HEK293 (cell line): ENCODE measurements at regions not wholly inside any gene's neighbourhood (a gene's known extent, or its start where the extent isn't known, plus 50 kb on each side); places are given as distances from the start of the nearest gene placed in this dataset.

Experiments used
- CTCF ChIA-PET: fragments of 350-600 bp; formaldehyde crosslinking; extraction: SDS; loops from one replicate; lab custom pipeline; 2021; ENCODE audit warnings: antibody characterized with exemption; lab: Yijun Ruan, JAX
- POLR2A ChIA-PET: fragments of 300-600 bp; formaldehyde crosslinking; extraction: SDS; loops from one replicate; lab custom pipeline; 2020; ENCODE audit warnings: antibody characterized with exemption, inconsistent platforms; lab: Yijun Ruan, JAX
- H3K27ac ChIP-seq: fragments of 200-500 bp; sonication (Bioruptor generic); 2 replicates; pipeline ENCODE4 v1.5.1; 2014; ENCODE audit warnings: low read depth, low read length, control low read depth, inconsistent platforms; ENCODE audit errors: extremely low read depth
- H3K36me3 ChIP-seq, 2 experiments: fragments of 200-500 bp in 1 of 2; sonication (Bioruptor generic) in 1 of 2; 1 replicate in 1 of 2; 2 replicates in 1 of 2; pipeline ENCODE4 v1.5.1; 2014 to 2017; ENCODE audit warnings: inconsistent platforms in 2 of 2, low read length in 2 of 2; ENCODE audit not compliant: control insufficient read depth in 2 of 2, insufficient read depth in 1 of 2
- H3K4me1 ChIP-seq: fragments of 200-500 bp; sonication (Bioruptor generic); 2 replicates; pipeline ENCODE4 v1.5.1; 2014; ENCODE audit warnings: mild to moderate bottlenecking, low read length, inconsistent platforms; ENCODE audit not compliant: control insufficient read depth, insufficient read depth
- H3K4me3 ChIP-seq: 2 replicates; pipeline ENCODE4 v1.5.1; 2011; ENCODE audit warnings: low read depth, mild to moderate bottlenecking, control low read depth, low read length, moderate library complexity
- H3K9me3 ChIP-seq: fragments of 200-500 bp; sonication (Bioruptor generic); 2 replicates; pipeline ENCODE4 v1.5.1; 2014; ENCODE audit warnings: low read depth, low read length, inconsistent platforms; ENCODE audit not compliant: control insufficient read depth, insufficient read depth
- AEBP2 ChIP-seq: fragments of 450-650 bp; formaldehyde crosslinking; IDR thresholded peaks from 2 replicates; pipeline ENCODE4 v1.5.1; 2016; ENCODE audit warnings: missing biosample characterization, missing genetic modification characterization, borderline replicate concordance
- ATF2 ChIP-seq: fragments of 450-650 bp; formaldehyde crosslinking; IDR thresholded peaks from 2 replicates; pipeline ENCODE4 v1.5.1; 2016; ENCODE audit warnings: missing biosample characterization, missing genetic modification characterization, low read depth
- IKZF3 ChIP-seq: fragments of 450-650 bp; IDR thresholded peaks from 2 replicates; pipeline ENCODE4 v1.5.0; 2018; ENCODE audit warnings: missing biosample characterization, mild to moderate bottlenecking, missing genetic modification characterization, moderate library complexity
- KLF7 ChIP-seq: fragments of 450-650 bp; formaldehyde crosslinking; IDR thresholded peaks from 2 replicates; pipeline ENCODE4 v1.5.1; 2016; ENCODE audit warnings: missing biosample characterization, missing genetic modification characterization, borderline replicate concordance
- REPIN1 ChIP-seq: fragments of 450-650 bp; formaldehyde crosslinking; IDR thresholded peaks from 2 replicates; pipeline ENCODE4 v1.5.1; 2017; ENCODE audit warnings: missing biosample characterization, missing genetic modification characterization, low read depth
- SETDB1 ChIP-seq: IDR thresholded peaks from one replicate; pipeline ENCODE4 v1.6.1; 2017; ENCODE audit warnings: mild to moderate bottlenecking, low read length, moderate library complexity, mixed read lengths; ENCODE audit not compliant: insufficient read length
- SP2 ChIP-seq: fragments of 450-650 bp; formaldehyde crosslinking; IDR thresholded peaks from 2 replicates; pipeline ENCODE4 v1.5.1; 2016; ENCODE audit warnings: missing biosample characterization, missing genetic modification characterization
- ZBTB10 ChIP-seq: fragments of 450-650 bp; formaldehyde crosslinking; IDR thresholded peaks from 2 replicates; pipeline ENCODE4 v1.5.1; 2016; ENCODE audit warnings: missing biosample characterization, missing genetic modification characterization
- ZBTB17 ChIP-seq: fragments of 450-650 bp; formaldehyde crosslinking; IDR thresholded peaks from 2 replicates; pipeline ENCODE4 v1.5.1; 2016; ENCODE audit warnings: missing biosample characterization, missing genetic modification characterization
- ZBTB26 ChIP-seq: fragments of 450-650 bp; formaldehyde crosslinking; optimal IDR thresholded peaks from 2 replicates; pipeline ENCODE3; 2016; ENCODE audit warnings: missing biosample characterization, mild to moderate bottlenecking, missing genetic modification characterization
- ZBTB48 ChIP-seq: fragments of 450-650 bp; formaldehyde crosslinking; IDR thresholded peaks from 2 replicates; pipeline ENCODE4 v1.5.1; 2016; ENCODE audit warnings: missing biosample characterization, missing genetic modification characterization
- ZFP41 ChIP-seq: fragments of 450-650 bp; formaldehyde crosslinking; IDR thresholded peaks from 2 replicates; pipeline ENCODE4 v1.5.1; 2016; ENCODE audit warnings: missing biosample characterization, missing genetic modification characterization, borderline replicate concordance
- ZNF138 ChIP-seq: fragments of 450-650 bp; formaldehyde crosslinking; IDR thresholded peaks from 2 replicates; pipeline ENCODE4 v1.5.1; 2016; ENCODE audit warnings: missing biosample characterization, missing genetic modification characterization, borderline replicate concordance
- ZNF2 ChIP-seq: fragments of 450-650 bp; formaldehyde crosslinking; IDR thresholded peaks from 2 replicates; pipeline ENCODE4 v1.5.1; 2016; ENCODE audit warnings: missing biosample characterization, missing genetic modification characterization
- ZNF280D ChIP-seq: fragments of 450-650 bp; formaldehyde crosslinking; IDR thresholded peaks from 2 replicates; pipeline ENCODE4 v1.5.1; 2016; ENCODE audit warnings: missing biosample characterization, missing genetic modification characterization
- ZNF350 ChIP-seq: fragments of 450-650 bp; formaldehyde crosslinking; IDR thresholded peaks from 2 replicates; pipeline ENCODE4 v1.5.0; 2017; ENCODE audit warnings: missing biosample characterization, mild to moderate bottlenecking, missing genetic modification characterization
- ZNF391 ChIP-seq: fragments of 450-650 bp; formaldehyde crosslinking; IDR thresholded peaks from 2 replicates; pipeline ENCODE4 v1.5.1; 2016; ENCODE audit warnings: low read depth, missing biosample characterization, missing genetic modification characterization, borderline replicate concordance
- ZNF394 ChIP-seq: fragments of 450-650 bp; formaldehyde crosslinking; IDR thresholded peaks from 2 replicates; pipeline ENCODE4 v1.5.1; 2016; ENCODE audit warnings: missing biosample characterization, missing genetic modification characterization, mild to moderate bottlenecking, moderate library complexity, borderline replicate concordance
- ZNF404 ChIP-seq: fragments of 450-650 bp; formaldehyde crosslinking; IDR thresholded peaks from 2 replicates; pipeline ENCODE4 v1.5.1; 2017; ENCODE audit warnings: missing biosample characterization, missing genetic modification characterization
- ZNF48 ChIP-seq: fragments of 450-650 bp; formaldehyde crosslinking; IDR thresholded peaks from 2 replicates; pipeline ENCODE4 v1.5.1; 2016; ENCODE audit warnings: missing biosample characterization, missing genetic modification characterization
- ZNF510 ChIP-seq: fragments of 450-650 bp; formaldehyde crosslinking; IDR thresholded peaks from 2 replicates; pipeline ENCODE4 v1.5.1; 2018; ENCODE audit warnings: mild to moderate bottlenecking, missing genetic modification characterization, missing biosample characterization; ENCODE audit not compliant: insufficient replicate concordance
- ZNF529 ChIP-seq: fragments of 450-650 bp; formaldehyde crosslinking; IDR thresholded peaks from 2 replicates; pipeline ENCODE4 v1.5.1; 2017; ENCODE audit warnings: missing genetic modification characterization, missing biosample characterization; ENCODE audit not compliant: insufficient replicate concordance
- ZNF585B ChIP-seq: fragments of 450-650 bp; formaldehyde crosslinking; IDR thresholded peaks from 2 replicates; pipeline ENCODE4 v1.5.1; 2016; ENCODE audit warnings: missing biosample characterization, missing genetic modification characterization
- ZNF621 ChIP-seq: fragments of 450-650 bp; formaldehyde crosslinking; IDR thresholded peaks from 2 replicates; pipeline ENCODE4 v1.5.1; 2017; ENCODE audit warnings: missing biosample characterization, missing genetic modification characterization
- ZNF629 ChIP-seq: fragments of 450-650 bp; formaldehyde crosslinking; IDR thresholded peaks from 2 replicates; pipeline ENCODE4 v1.5.1; 2017; ENCODE audit warnings: missing biosample characterization, missing genetic modification characterization
- ZNF707 ChIP-seq: fragments of 450-650 bp; formaldehyde crosslinking; IDR thresholded peaks from 2 replicates; pipeline ENCODE4 v1.5.1; 2016; ENCODE audit warnings: missing biosample characterization, missing genetic modification characterization
- ZSCAN23 ChIP-seq: fragments of 450-650 bp; formaldehyde crosslinking; IDR thresholded peaks from 2 replicates; pipeline ENCODE4 v1.5.1; 2016; ENCODE audit warnings: missing biosample characterization, missing genetic modification characterization

- ChIA-PET POLR2A (no interaction called here), CTCF (interaction anchor here (0.9 kb wide), 1 partner anchor 9 kb away, joined by 4 read pairs; no protein-coding TSS in a partner anchor)
- H3K9me3 ChIP-seq, result no peaks in the 10 kb centered on the region
- H3K27ac ChIP-seq, result no peak overlapping the region
- H3K36me3 ChIP-seq, result no peaks in the 10 kb centered on the region
- H3K4me1 ChIP-seq, result no peaks in the 10 kb centered on the region
- no peak for TF ChIP-seq SP2 (tag by site-specific recombination)
- TF ChIP-seq ATF2 (tag by site-specific recombination), result no peak
- no peak for TF ChIP-seq ZNF2
- TF ChIP-seq ZBTB48 (tag by site-specific recombination), result no peak
- TF ChIP-seq ZNF629 (tag by site-specific recombination), result no peak
- no peak for TF ChIP-seq ZNF529 (tag by site-specific recombination)
- no peak for TF ChIP-seq IKZF3 (tag by site-specific recombination)
- TF ChIP-seq ZFP41, result no peak
- no peak for TF ChIP-seq ZNF138 (tag by site-specific recombination)
- TF ChIP-seq KLF7 (tag by site-specific recombination), result no peak
- no peak for TF ChIP-seq ZNF48 (tag by site-specific recombination)
- no peak for TF ChIP-seq ZNF585B
- TF ChIP-seq SETDB1, result no peak
- no peak for TF ChIP-seq ZNF394 (tag by site-specific recombination)
- no peak for TF ChIP-seq ZNF707 (tag by site-specific recombination)
- no peak for TF ChIP-seq ZSCAN23 (tag by site-specific recombination)
- TF ChIP-seq, all 188 proteins: peak for 0
- peak overlapping the region; percentile 10; the same call in 1 of the 2 replicates for H3K4me3 ChIP-seq
Observed at GRCh38 chr4:55175779-55176231, 50.4 kb upstream of the KDR start.

GRCh38 chr4:55176497-55176896, 51.1 kb upstream of the KDR start:
- H3K27ac ChIP-seq, result no peak overlapping the region
- CTCF ChIA-PET, result interaction anchor here (0.8 to 1.3 kb wide), 3 partner anchors 9 to 327 kb away, joined by 3 to 4 read pairs (median 3); no protein-coding TSS in a partner anchor
- no peaks in the 10 kb centered on the region for H3K4me1 ChIP-seq
- peak overlapping the region; percentile 10; the same call in 1 of the 2 replicates for H3K4me3 ChIP-seq
- H3K9me3 ChIP-seq, result no peaks in the 10 kb centered on the region
- POLR2A ChIA-PET, result no interaction called here
- no peaks in the 10 kb centered on the region for H3K36me3 ChIP-seq
- TF ChIP-seq ZNF510 (tag by site-specific recombination) (no peak), ZBTB26 (tag by site-specific recombination) (no peak), AEBP2 (no peak), ZNF404 (no peak), ZNF621 (tag by site-specific recombination) (no peak), ZBTB10 (tag by site-specific recombination) (no peak), ZNF280D (tag by site-specific recombination) (no peak), REPIN1 (tag by site-specific recombination) (no peak), ZNF350 (tag by site-specific recombination) (no peak), ZNF391 (no peak), ZBTB17 (no peak)
